MV-4-11 (cell line): ENCODE measurements at regions not wholly inside any gene's neighbourhood (a gene's known extent, or its start where the extent isn't known, plus 50 kb on each side); places are given as distances from the start of the nearest gene placed in this dataset.

Experiments used
- DNase-seq: peaks from one replicate; lab custom pipeline; 2025; lab: John Stamatoyannopoulos, UW

DNA sequence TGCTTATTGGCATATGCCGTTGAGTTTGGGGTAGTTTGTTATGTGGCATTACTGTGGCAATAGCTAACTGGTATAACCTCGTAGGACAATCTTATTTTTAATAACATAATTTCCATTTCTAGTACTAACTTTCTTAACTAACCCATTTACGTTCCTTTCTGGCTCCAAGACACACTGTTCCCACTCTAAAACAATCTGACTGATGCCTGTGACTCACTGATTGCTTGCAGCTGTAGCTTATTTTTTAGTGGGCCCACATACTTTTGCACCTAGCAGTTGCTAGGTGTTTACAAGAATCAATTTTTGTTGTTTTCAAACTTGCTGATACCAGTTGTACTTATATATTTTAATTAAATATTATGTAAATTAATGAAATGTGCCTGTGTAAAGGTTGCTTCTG is 52.2 kb downstream of the FAT3 start:
- no peak for DNase-seq

DNA sequence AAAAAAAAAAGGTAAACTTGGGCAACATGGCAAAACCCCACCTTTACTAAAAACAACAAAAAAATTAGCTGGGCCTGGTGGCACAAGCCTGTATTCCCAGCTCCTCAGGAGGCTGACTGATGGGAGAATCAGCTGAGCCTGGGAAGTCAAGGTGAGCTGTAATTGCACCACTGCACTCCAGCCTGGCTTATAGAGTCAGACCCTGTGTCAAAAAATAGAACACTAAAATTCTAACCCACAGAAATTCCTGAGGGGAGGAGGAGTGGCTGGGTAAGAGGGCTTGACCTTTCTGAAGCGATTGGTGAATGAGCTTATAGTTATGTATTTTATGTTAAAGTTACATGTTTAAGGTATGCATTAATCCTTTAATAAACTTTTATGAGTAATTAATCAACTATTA is 53.3 kb downstream of the FAT3 start:
- no peak for DNase-seq

GRCh38 chr11:92278791-92279433 is 54.3 kb downstream of the FAT3 start:
- DNase-seq, result no peak

DNA sequence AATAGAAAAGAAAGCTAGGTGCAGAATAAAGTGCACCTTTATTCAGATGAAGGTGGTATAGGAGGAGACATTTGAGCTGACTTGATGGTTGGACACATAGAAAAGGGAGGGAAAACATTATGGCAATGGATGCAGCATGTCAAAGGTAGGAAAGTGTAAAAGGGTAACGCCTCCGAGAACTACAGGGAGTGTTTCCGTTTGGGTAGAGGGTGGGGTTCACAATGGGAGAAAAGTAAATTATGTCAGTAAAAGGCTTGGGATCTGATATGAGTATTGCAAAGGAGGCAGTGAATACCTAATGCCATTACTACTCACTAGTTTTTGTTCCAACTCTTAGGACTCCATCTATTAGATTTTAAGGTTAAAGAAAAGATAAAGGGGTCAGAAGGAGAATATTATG is 59.5 kb downstream of the FAT3 start:
- no peak for DNase-seq

GRCh38 chr11:92284558-92284957 is 59.9 kb downstream of the FAT3 start:
- no peak for DNase-seq

- DNase-seq, result no peak
Measured at GRCh38 chr11:92285776-92286175, 61.2 kb downstream of the FAT3 start.

DNA sequence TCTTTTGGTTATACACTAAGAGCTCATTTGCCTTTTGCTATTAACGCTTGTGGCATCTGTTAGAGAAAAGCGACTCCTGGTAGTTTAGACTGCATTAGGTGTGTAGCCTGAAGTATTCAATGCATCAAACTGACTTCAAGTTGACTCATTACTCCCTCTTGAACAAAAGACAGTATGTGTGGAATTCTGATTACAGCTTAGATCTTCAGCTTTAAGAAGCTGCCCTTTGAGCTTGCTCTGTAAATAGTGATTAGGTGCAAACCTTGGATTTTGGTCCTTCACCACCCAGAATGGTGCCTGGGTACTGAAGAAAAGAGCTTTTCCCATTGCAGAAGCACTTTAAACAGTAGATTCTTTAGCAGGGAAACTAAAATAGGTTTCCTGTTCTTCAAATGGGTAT is 62.1 kb downstream of the FAT3 start:
- no peak for DNase-seq

- no peak for DNase-seq
Measured at GRCh38 chr11:92295175-92296137, 70.8 kb downstream of the FAT3 start.

- DNase-seq, result no peak
Measured at GRCh38 chr11:92296138-92296515, 71.5 kb downstream of the FAT3 start.

DNA sequence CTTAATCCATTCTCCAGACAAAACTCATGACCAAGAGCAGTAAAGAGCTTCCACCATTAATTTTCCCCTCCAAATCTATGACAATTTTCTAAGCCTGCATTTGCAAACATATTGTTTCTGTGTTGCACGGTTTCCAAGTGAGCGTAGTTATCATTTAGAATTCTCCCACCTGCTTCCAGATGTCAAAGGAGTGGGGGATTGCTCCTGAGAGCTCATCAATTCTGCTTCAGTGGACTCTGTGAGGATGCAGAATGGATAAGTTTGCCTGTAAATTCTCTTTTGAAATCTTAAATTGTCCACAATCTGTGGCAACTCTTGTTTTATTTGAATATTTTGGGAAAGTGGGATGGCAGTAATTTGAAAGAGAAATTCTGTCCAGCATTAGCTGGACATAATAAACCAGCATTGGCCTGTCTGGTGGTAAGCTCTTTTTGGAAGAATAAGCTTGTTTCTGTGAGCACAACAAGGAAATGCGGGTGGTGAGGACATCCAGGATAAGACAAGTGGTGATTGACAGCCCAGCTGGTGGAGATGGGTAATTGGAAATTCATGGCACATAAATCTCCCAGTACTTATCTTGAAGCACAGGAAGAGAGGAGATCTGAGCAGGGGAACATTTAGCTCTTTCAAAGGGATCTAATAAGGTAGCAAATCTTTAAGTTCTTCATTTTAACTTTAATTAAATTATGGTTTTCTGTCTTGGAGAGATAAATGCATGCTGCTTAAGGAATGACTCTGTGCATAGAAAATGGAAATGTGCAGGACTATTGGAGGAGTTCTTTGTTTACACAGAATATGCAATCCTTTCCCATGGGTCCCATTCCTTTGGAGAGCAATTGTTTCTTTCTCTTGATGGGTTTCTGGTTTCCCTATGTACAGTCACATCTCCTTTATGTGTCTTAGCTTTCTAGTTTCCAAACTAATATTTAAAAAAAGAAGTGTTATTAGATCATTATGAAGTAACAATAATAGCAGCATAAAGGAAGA is 73.2 kb downstream of the FAT3 start:
- no peak for DNase-seq

- no peak for DNase-seq
Measured at GRCh38 chr11:92300876-92301275, 76.3 kb downstream of the FAT3 start.

DNA sequence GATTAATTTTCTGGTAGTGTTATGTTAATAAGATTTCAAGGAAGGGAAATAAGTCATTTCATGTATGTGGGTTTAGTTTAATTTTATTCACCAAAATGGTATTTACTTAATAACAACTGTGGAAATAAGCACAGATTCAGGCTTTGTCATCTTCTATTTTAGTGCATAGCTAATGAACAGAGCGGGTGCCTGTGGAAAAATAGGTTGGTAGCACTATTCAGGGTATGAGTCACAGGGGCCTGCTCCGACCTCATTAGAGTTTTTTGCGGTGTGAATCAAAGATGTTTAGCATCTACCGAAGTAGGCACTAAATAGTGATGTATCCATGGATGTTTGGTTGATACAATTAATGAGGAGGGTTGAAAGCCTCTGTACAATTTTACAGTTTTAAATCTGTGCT is 78.2 kb downstream of the FAT3 start:
- no peak for DNase-seq

DNA sequence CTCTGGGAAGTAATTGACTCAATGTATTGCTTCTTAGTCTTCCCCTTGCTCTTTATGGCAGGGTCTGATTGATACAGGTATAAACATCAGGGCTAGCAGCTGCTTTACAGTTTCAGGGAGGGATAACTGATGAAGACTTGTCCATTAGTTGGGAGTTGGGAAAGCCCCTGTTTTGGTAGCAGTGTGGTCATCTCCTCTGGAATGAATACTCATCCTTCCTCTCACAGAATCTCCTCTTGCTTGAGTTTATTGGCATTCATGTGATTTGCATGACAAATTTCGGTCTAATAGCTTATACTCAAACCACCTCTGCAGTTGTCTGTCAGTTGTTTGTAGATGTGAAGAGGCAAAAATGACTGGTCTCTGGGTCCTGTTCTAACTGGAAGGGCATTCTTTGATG is 79.7 kb downstream of the FAT3 start:
- no peak for DNase-seq

GRCh38 chr11:92306966-92307510 is 82.4 kb downstream of the FAT3 start:
- DNase-seq, result no peak

DNA sequence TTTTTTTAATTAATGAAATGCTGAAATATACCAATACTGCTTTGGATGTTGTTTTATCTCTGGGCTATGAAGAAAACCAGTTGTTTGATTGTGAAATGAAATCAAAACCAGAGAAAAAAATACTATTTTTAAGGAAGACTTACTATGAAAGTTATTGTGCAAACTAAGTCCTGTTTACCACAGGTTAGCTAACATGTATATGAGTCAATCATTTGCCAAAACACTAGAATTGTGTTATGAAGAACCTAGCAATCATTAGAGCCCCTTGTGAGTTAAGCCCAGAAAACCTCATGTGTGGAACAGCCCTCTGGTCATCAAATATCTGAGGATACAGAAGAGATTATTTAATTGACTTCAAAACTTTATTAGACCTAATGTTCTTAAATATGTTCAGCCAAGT is 83.7 kb downstream of the FAT3 start:
- no peak for DNase-seq

DNA sequence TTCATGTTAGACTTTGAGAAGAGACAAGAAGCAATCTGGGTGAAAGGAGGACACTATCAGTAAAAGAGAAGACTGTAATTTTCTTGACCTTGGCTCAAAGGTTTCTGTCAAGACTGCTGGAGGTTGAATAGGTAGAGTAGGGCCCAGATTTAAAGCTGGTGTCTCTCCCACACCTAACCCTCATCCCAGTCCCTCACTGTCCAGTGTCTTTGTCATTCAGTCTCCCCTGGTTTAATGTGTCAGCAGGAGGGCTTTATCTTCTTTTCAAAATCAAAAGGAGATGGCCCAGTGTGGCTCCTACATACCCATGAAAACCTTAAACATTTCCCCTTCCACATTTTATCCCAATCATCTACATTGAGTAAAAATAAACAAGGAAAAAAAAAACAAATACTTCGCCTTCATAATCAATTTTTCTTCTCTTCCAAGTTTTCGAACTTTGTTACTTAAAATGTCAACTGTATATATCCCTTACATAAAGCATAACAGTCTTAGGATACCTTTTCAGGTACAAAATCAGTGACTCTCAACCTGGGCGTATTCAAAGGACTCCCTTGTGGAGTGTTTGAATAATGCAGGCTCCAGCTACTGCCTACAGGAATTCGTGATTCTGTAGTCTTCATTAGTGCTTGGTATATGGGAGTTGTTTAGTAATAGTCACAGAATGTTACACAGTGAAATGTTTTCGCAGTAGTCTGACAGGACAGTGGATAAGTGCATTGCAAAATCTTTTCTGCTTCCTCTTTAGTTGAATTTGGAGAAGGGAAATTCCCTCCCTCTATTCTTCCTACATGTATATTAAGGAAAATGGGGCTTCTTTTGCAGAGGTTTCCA is 87.2 kb downstream of the FAT3 start:
- peak; percentile 17 for DNase-seq

DNA sequence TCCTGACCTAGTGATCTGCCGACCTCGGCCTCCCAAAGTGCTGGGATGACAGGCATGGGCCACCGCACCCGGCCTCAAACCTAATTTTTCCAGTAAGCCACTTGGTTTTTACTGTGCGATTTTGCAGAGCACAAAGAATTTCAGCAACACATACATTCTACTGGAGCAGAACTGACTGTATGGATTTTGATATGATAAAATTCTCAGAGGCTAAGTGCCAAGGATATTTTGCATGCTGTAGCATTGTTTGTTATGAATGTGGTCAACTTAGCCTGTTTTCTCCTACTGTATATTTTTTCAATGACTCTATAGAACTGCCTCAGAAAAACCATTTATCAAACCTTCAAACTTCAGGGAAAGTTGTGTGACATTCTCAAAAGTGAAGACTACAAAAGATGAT is 89.2 kb downstream of the FAT3 start:
- DNase-seq, result no peak

DNA sequence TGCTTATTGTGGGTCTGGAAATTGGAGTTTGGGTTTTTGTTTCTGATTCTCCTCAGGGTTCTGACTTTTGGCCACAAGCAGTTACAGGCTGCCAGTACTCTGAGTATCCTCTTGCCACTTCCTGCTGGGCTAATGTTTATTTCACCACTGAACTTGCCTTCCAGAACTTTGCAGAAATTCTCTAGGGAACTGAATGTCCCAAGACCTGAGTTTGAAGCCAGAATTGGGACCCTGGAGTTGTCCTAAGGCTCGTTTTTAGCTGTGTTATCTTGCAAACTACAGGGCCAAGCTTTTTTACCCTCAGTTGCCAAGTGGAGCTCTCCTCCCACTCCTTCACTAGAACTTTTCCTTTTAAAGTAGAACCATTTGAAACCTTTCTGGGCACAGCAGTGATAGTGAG is 89.9 kb downstream of the FAT3 start:
- DNase-seq, result no peak

GRCh38 chr11:92316106-92316809 is 91.6 kb downstream of the FAT3 start:
- DNase-seq, result no peak

GRCh38 chr11:92317222-92317621 is 92.6 kb downstream of the FAT3 start:
- no peak for DNase-seq
